IPS-18c (cell line): ENCODE measurements at regions not wholly inside any gene's neighbourhood (a gene's known extent, or its start where the extent isn't known, plus 50 kb on each side); places are given as distances from the start of the nearest gene placed in this dataset.
"Not testable (repeated sequence)": the region's sequence is repeated elsewhere in the genome, so short reads cannot be mapped to it uniquely, and the experiment has no call there.

Source experiments
- H3K4me3 ChIP-seq: 2 replicates; pipeline ENCODE4 v1.7.0; 2013; ENCODE audit warnings: low read depth, mild to moderate bottlenecking, low read length, moderate library complexity; ENCODE audit not compliant: insufficient read depth
- H3K9me3 ChIP-seq: one replicate; pipeline ENCODE4 v1.6.1; 2013; ENCODE audit warnings: mild to moderate bottlenecking, low read length, moderate library complexity; ENCODE audit not compliant: control insufficient read depth, insufficient read depth

DNA sequence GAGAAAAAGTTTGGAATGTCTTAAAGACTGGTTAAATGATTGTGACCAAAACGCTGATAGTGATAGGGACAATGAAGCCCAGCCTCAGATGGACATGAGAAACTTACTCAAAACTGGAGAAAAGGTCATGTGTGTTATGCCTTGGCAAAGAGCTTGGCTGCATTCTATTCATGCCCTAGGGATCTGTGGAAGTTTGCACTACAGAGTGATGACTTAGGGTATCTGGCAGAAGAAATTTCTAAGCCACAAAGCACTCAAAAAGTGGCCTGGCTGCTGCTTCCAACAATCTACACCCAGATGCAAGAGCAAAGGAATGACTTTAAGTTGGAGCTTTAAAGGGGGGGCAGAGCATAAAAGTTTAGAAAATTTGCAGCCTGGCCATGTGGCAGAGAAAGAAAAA lies 521.3 kb downstream of the UQCRFS1 start:
- no peak overlapping the region for H3K4me3 ChIP-seq
- no peaks in the 10 kb centered on the region for H3K9me3 ChIP-seq

DNA sequence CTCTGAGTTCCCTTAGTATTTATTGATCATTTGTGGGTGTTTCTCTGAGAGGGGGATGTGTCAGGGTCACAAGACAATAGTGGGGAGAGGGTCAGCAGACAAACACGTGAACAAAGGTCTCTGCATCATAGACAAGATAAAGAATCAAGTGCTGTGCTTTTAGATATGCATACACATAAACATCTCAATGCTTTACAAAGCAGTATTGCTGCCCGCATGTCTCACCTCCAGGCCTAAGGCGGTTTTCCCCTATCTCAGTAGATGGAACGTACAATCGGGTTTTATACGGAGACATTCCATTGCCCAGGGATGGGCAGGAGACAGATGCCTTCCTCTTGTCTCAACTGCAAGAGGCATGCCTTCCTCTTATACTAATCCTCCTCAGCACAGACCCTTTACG lies 523.5 kb downstream of the UQCRFS1 start:
- H3K4me3 ChIP-seq, H3K9me3 ChIP-seq: not testable (repeated sequence)

DNA sequence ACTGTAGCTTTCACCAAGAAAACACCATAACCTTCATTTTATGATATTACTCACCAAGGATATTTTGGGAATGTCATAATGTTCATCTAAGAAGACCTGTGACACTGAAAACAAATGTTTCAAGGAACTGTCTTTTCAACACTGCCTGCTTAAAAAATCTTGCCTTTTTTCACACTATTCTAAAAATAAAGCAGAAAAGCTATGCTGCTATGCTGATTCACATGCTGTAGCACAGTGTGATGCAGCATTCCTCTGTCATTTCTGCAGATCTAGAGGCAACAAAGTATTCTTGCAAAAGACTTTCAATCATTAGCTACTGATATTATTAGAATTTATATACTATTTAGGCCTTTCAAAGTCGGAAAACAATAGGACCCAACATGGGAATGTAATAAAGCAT lies 525.7 kb downstream of the UQCRFS1 start:
- Histone ChIP-seq H3K9me3 (no peaks in the 10 kb centered on the region), H3K4me3 (no peak overlapping the region)

DNA sequence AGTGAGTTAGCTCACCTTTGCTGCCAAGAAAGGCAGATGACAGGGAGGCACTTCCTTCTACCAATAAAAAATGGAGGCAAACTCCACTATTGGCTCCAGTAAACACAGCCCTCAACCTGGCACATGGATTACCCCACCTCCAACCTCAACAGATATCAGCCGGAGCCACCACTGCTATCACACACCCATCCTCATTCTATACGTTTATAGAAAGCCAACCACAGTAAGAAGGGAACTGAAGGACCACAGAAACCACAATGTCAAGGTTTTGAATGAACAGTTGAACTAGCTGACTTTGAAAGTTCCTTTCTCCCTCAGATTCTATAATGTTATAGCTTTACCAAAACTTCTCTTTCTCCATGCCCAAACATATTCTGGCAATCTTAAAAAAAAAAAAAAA lies 526.2 kb downstream of the UQCRFS1 start:
- H3K4me3 ChIP-seq: no peak overlapping the region
- H3K9me3 ChIP-seq: no peaks in the 10 kb centered on the region

DNA sequence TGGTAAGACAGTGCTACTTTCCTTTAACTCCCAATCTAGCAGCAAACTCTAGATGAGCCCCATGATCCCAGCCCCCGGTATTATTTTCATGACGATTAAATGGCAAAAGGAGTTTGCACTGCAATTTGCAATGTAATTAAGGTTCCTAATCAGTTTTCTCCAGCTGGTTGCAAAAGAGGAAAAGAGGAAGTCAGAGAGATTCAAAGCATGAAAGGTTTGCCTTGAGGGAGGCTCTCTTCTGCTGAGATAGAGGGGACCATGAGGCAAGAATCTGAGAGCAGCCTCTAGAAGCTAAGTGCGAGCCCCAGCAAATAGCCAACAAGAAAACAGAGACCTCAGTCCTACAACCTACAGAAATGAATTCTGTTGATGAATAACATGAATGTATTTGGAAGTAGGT lies 527.1 kb downstream of the UQCRFS1 start:
- Histone ChIP-seq H3K9me3 (no peaks in the 10 kb centered on the region), H3K4me3 (no peak overlapping the region)

DNA sequence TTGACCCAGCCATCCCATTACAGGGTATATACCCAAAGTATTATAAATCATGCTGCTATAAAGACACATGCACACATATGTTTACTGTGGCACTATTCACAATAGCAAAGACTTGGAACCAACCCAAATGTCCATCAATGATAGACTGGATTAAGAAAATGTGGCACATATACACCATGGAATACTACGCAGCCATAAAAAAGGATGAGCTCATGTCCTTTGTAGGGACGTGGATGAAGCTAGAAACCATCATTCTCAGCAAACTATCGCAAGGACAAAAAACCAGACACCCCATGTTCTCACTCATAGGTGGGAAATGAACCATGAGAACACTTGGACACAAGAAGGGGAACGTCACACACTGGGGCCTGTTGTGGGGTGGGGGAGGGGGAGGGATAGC lies 527.9 kb downstream of the UQCRFS1 start:
- H3K9me3 ChIP-seq, H3K4me3 ChIP-seq: not testable (repeated sequence)

DNA sequence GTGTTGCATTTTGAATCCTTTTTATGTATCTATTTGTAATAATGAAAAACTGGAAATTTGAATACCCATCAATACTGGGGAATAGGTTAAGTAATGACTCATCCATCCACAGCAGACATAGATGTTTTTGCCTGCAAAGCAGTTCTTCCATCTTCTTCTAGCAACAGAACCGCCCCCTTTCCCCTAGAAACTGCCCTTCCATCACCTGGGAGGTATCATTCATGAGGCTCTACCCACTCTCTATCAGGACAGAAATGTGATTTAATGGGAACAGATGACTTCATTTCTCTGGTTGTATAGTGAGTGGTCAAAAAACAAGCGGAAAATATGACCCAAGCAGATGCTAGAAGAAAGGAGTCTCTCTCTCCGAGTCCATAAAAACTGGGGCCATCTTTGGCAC lies 532.8 kb downstream of the UQCRFS1 start:
- Histone ChIP-seq H3K9me3 (no peaks in the 10 kb centered on the region), H3K4me3 (no peak overlapping the region)

DNA sequence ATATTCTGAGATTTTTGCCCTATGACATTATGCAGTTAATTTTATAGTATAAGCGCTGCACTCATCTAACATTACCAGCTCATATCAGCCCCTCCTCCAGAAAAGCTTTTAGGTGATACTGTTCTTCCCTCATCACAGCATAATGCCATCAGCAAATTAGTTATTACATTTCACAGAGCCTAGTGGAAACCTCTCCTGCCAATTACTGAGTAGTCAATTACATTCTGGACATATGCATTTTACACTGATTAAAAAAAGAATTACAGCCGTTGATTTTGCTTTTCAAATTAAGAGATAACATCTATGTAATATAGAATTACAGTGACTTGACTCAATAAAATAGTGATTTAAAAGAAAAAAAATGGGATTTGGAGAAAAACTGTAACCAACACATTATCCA lies 542.1 kb downstream of the UQCRFS1 start:
- H3K9me3 ChIP-seq: peaks cover 3% of the 10 kb centered on the region
- H3K4me3 ChIP-seq: no peak overlapping the region

DNA sequence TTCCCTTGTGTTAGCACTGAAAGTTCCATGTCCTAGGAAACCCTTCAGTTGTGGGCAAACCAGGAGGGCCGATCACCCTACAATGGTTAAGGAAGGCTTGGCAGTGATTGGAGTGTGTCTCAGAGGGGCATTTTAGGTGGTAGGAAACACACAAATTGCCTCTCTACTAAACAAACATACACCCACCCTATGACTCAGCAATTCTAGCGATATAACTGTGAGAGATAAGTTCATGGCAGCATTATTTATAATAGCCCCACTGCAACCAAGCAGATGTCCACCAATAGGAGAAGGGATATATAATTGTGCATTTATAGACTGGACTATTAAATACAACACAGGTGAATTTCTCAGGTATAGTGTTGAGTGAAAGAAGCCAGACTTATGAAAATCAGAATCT lies 543.1 kb downstream of the UQCRFS1 start:
- no peak overlapping the region for H3K4me3 ChIP-seq
- H3K9me3 ChIP-seq: peaks cover 3% of the 10 kb centered on the region

DNA sequence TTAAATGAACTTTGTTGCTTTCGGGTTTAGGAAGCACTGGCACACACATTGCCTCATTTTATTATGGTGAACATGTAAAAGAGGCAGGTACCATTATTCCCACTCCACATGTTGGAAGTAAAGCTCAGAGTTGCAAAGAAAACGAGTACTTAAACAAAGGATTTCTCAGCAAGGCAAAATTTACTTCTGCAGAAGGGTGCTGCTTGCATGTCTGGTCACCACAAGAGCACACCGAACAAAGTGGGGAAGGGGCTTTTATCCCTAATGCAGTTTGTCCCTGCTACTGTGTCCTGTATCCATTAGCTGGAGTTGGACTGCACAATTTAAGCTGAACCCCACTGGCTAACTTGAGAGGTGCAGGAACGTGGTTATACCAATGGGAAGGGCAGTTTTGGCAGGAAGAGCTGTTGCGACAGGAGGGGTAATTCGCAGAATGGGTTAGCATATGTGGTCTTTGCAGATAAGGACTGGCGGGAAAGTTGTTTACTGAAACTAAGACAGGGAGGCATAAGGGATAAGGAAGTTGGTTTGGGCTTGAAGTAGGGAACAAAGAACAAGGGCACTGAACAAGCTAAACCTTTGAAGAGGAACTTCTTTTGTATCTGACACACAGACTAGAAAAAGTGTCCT lies 545.5 kb downstream of the UQCRFS1 start:
- H3K9me3 ChIP-seq: peaks cover 3% of the 10 kb centered on the region
- peak overlapping the region; percentile 16; the same call in 1 of the 2 replicates for H3K4me3 ChIP-seq

DNA sequence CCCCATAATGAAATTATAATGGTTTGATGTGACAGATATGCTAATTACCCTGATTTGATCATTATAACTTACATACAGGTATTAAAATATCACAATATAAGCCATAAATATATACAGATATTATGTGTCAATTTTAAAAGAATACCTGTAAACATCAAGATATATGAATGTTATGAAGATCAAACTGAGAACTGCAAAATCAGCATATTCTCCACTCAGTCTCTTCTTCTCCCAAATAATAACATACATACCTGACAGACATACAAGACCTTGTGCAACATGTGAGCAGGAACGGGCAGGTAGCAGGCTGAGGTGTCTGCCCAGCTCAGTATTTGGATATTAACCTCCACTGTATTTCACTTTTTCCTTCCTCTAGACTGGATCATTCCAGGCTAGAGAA lies 547.2 kb downstream of the UQCRFS1 start:
- Histone ChIP-seq H3K9me3 (peaks cover 4% of the 10 kb centered on the region), H3K4me3 (no peak overlapping the region)

DNA sequence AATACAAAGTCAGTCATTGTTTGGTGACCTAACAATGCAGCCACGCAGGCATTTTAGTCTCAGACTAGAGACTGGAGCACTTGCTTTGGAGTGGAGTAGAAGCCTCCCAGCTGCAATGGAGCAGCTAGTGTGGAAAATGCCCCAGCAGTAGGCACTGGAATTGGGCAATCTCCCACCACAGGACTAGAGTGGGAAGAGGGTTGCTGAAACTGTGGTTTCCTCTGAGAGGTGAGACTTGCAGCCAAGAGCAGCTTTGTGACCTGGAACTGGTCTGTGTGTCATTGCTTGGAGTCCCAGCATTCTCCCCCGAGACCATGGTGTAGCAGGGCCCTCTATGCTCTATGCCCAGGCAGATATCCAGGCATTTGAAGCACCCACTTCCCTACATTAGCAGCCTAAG lies 556.3 kb downstream of the UQCRFS1 start:
- Histone ChIP-seq H3K9me3 (peaks cover 2% of the 10 kb centered on the region), H3K4me3 (no peak overlapping the region)

DNA sequence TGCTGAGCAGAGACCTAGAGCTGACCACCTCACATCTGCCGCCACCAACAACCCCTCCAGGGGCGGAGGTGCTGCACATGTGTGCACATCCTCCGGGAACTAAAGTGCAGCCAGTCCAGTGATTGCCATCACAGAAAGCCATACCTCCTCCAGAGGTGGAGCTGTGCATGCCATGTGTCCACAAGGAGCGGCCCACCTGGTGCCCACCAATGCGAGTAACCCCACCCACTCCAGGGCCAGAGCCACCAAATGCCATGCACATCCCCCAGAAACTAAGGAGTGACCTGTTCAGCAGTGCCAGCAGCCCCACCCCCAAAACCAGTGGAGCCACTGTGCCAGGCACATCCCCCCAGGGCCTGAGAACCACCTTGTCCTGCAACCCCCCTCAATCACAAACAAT lies 557.9 kb downstream of the UQCRFS1 start:
- no peaks in the 10 kb centered on the region for H3K9me3 ChIP-seq

DNA sequence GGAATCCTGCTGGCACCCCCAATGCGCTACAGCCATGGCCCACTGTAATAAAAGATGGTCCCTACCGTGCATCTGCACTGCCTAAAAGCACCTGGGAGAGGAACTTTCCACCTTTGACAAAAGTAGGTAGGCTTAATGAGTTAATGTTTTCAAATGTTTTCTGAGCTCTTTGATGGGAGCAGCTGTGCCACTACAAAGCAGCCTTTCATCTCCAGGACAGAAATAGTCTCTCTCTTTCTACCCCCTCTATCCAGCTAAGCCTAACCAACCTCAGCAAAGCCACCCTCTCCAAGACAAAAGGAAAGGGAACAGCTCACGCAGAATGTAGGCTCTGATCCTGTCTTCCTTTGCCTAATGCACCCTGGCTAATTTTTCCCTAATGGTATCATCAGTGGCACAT lies 560.2 kb downstream of the UQCRFS1 start:
- H3K9me3 ChIP-seq: no peaks in the 10 kb centered on the region
- no peak overlapping the region for H3K4me3 ChIP-seq

More for the DNA sequence above, 557.9 kb downstream of the UQCRFS1 start:
- no peak overlapping the region for H3K4me3 ChIP-seq

DNA sequence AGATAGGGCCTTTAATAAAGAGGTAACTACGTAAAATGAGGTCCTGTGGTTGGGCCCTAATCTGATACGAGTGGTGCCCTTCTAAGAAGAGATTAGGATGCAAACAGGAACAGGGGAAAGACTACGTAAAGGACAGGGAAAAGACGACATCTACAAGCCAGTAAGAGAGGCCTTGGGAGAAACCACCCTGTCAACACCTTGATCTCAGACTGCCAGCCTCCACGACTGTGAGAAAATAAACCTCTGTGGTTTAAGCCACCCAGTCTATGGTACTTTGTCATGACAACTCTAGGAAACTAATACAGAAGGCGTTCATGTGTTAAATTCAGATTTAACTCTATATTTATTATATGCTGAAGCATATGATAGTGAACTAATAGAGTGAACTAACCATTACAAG lies 566.3 kb downstream of the UQCRFS1 start:
- no peak overlapping the region for H3K4me3 ChIP-seq

DNA sequence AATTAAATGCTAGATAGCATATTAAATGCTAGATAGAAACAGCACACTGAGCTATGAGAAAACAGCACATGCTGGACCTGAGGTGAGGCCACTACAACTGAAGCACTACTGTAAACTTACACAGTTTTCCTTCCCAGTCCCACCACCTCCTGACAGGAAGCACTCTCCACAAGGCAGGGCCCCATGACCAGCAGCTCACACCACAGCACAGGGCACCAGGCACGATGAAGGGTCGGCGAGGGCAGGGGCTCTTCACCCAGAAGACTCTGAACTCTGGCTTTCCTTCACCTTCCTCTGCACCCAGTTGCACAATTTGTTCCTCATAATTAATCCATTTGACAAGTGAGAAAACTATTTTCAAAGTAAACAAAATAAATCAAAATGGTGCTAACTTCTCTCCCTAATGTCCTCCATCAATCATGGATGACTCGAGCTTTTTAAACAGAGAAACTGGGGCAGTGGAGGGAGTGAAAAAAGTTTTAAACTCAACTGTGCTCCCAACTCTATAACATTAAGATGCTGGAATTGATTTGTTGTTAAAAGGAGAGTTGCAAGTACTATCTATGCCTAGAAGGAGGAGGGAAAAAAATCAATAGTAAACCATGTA lies 568.7 kb downstream of the UQCRFS1 start:
- Histone ChIP-seq H3K4me3 (no peak overlapping the region), H3K9me3 (no peaks in the 10 kb centered on the region)

More for the DNA sequence above, 566.3 kb downstream of the UQCRFS1 start:
- H3K9me3 ChIP-seq: no peaks in the 10 kb centered on the region

DNA sequence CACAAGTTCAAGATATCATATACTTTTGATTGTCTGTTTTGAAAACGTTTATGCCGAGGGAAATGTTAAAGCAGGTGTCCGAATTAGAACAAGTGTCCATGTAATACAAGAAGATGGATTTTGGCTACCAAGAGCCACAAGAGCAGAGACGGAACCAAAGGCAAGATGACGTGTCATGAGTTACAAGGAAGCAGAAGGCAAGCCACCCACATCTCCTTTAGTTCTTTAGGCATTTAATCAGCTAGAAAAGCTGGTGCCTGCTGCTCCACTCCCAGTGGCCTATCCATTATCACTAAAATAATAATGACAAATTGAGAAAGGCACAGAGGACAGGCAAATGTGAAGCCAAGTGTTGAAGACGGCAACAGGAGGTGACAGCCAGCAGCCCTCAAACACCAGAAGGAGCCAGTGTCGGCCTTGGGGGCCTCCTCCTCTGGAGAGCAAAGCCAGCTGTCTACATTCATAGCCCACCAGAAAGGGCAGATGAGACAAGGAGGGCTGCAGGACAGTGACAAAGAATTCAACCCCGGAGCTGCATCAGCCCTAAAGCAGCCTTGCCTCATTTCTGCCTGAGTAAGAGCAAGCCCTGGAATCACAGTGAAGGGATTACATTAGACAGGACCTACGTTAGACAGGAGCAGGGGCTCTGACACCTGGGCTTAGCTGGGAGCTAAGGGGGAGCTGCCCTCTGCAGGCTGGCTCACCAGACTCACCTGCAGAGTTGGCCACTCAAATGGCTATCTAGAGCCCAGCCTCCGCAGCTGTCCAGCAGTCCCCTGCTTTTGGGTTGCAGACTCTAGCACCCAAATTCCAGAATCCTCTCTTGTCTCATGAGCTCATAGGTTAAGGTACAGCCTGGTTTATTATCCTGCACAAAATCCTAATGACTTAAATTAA lies 569.9 kb downstream of the UQCRFS1 start:
- no peak overlapping the region for H3K4me3 ChIP-seq
- no peaks in the 10 kb centered on the region for H3K9me3 ChIP-seq

DNA sequence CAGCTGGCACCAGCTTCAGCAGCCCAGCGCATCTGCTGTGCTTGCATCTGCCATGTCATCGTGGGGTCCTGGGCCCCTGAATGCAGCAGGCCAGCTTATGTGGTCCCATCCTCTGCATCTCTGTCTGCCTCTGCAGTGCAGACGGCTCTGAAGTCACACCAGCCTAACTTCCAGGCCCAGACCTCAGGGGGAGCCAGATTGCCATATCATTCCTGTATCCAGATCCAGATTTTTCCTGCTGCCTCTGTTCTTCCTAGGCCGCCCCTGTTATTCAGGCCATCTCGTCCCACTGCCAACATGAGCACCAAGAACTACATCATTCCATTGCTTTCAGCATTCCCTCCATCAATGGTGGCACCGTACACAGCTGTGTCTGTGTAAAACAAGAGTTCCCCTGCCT lies 571.6 kb downstream of the UQCRFS1 start:
- Histone ChIP-seq H3K4me3 (no peak overlapping the region), H3K9me3 (no peaks in the 10 kb centered on the region)
